HG03175 (cell line): ENCODE measurements at regions not wholly inside any gene's neighbourhood (a gene's known extent, or its start where the extent isn't known, plus 50 kb on each side); places are given as distances from the start of the nearest gene placed in this dataset.

Experiments used
- ATAC-seq: cut with Tn5 transposase; IDR thresholded peaks from one replicate; pipeline ENCODE4 v1.9.1; 2021; ENCODE audit warnings: mild to moderate bottlenecking, moderate library complexity; ENCODE audit not compliant: unreplicated experiment

DNA sequence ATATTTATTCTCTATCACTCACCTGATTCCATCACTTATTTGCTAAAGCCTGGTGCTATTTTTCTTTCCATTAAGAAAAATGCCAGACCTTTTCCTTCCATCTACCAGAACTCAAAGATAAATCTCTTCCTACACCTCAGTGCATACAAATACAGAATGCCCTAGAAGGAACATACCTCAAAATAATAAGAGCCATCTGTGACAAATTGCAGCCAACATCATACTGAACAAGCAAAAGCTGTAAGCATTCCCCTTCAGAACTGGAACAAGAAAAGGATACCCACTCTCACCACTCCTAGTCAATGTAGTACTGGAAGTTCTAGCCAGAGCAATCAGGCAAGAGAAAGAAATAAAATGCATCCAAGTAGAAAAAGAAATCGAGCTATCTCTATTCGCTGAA lies 315.9 kb upstream of the UBE2E3 start:
- ATAC-seq, result no peak

- no peak for ATAC-seq
Observed at GRCh38 chr2:180662941-180663471, 317.4 kb upstream of the UBE2E3 start.

DNA sequence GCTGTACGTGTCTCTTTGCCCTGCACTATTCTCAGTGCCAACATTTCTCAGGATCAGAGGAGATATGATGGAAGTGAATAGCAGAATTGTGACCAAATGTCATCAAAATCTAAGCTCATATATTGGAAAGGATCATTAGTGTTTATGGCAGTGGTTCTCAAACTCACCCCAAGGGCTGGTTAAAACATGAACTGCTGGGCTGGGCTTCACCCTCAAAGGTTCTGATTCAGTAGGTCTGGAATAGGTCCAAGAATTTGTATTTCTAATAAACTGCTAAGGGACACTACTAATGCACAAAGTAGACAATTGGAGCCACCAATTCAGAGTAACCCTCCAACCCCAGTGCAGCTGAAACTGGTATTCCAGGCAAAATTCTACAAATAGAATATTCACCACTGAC lies 317.9 kb upstream of the UBE2E3 start:
- no peak for ATAC-seq

GRCh38 chr2:180661686-180662030 lies 318.7 kb upstream of the UBE2E3 start:
- ATAC-seq, result no peak

- ATAC-seq, result no peak
Observed at GRCh38 chr2:180660881-180661685, 319.3 kb upstream of the UBE2E3 start.

DNA sequence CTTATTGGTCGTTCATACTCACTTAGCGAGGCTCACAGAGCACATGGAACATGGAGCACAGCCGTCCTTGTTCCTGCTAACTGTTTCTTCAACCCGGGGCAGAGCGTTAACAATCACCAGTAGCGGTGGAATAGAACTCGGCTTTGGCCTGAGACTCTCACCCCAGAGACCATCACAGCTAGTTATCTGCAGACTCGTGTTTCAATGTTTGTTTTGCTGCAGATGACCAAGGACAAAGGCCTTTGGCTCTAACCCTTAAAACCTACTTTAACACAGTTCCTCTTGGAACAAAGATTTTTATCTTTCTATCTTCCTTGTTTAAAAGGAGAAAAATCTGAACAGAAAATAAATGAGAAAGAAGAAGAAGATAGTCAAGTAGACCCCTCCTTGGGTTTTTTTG lies 320.2 kb upstream of the UBE2E3 start:
- ATAC-seq, result no peak

- no peak for ATAC-seq
Observed at GRCh38 chr2:180657054-180657453, 323.4 kb upstream of the UBE2E3 start.

DNA sequence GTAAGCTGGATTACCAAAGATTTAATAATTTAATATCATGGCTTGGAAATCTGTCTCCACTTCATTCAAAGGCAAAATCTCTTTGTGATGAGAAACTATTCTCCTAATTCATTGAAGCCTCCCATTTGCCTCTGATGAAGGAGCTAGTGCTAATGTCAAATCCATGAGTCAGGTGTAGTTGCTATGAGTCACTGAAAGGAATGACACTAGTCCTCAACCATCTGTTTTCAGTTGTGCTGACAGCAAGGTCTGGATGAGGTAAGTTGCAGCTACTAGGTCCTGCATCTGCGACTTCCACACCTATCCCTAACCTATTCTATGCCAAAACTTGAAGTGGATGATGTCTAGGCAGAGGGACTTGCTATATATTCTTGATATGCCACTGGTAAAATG lies 324.0 kb upstream of the UBE2E3 start:
- no peak for ATAC-seq

DNA sequence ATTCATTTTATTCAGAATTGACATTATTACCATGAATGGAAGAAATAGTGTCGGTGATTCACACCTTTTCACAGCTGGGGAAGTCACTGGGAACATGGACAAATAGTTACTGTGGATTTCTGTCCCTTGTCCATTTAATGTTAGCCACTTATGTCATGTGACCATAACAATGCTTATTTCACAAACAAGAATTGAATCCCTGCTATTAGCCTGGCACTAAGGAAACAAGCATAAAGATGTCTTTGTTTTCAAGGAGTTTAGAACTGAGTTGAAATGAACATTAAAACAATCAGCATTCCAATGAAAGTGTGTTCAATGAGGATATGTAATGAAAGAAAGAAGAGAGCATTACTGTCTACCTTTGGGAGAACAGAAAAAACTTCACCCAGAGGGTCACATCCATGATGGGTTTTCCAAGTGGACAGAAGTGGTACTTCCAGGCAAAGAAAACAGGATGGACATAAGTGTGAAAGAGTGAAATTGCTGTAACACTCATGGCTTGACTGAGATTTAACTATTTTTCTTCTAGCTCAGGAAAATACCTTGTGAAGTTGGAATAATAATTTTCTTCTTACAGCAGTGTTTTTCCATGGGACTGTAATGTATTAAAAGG lies 324.5 kb upstream of the UBE2E3 start:
- ATAC-seq, result no peak

GRCh38 chr2:180655393-180655792 lies 325.0 kb upstream of the UBE2E3 start:
- ATAC-seq, result no peak

DNA sequence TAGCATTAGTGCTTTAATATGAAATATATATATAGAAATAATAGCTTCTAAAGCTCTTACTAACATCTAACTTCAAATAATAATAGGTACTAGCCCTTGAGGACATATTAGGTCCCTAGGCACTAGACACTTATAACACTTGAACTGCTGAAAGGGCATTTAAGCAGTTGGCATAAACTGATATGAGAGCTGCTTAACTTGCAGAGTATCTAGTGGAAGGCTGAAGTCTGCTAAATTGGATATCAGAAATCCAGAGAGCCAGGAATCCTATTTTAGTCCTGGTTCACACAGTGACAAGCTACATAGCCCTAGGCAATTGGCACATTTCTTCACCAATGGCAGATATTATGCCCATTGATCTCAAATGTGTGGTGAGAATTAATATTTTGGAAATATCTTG lies 326.9 kb upstream of the UBE2E3 start:
- ATAC-seq, result no peak

DNA sequence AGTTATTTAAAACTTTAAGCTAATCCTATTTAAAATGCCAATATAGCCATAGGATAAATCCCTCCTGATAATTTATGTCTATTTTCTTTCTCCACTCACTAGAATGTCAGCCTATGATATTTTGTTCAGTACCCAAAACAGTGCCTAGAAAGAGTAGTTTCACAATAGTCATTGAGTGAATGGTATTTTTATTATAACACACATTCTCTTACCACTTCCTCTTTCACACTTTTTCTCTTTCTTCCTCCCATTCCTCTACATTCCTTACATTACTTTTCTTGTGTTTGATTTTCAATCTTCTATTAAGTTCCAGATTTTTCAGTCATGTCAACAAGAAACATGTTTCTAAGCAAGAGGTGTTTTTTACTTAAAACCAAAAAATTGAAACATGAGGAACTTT lies 327.6 kb upstream of the UBE2E3 start:
- ATAC-seq, result no peak

GRCh38 chr2:180651596-180651995 lies 328.8 kb upstream of the UBE2E3 start:
- no peak for ATAC-seq

DNA sequence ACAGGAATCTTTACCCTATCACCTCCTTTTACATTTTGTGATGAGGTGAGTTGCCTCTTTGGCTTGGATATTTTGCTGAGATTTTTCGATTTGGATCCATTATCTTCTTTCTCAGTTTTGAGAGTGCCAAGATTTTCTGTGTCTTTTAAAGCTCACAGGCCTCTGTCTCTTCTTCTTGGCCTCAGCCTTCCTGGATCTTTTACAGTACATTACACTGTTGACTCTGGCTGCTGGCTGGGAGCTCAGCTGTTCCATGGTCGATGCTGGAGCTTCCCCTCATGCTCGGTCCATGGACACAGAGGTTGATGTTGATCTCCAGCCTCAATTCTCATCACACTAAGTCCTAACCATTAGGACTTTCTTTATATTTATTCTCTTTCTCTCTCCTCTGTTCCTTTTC lies 332.8 kb upstream of the UBE2E3 start:
- ATAC-seq, result no peak

GRCh38 chr2:180647221-180647620 lies 333.2 kb upstream of the UBE2E3 start:
- ATAC-seq, result no peak

GRCh38 chr2:180646756-180647155 lies 333.6 kb upstream of the UBE2E3 start:
- no peak for ATAC-seq

DNA sequence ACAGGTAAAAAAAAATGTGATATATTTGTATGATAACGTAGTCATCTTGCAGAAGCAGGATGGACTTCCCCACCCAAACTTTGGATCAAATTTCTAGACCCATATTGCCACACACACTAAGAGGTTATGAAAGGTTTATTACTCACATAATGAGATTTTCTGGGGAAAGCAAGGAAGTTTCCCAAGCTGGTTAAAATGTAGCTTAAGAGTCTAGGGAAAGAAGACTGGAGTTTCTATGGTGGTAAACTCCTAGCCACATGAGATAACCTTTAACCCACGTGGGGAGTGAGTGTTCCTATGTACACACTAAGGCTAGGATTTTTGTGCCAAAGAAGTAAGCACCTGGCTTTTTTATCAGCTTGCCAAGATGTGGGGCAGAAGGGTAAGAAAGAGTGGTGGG lies 335.7 kb upstream of the UBE2E3 start:
- no peak for ATAC-seq

DNA sequence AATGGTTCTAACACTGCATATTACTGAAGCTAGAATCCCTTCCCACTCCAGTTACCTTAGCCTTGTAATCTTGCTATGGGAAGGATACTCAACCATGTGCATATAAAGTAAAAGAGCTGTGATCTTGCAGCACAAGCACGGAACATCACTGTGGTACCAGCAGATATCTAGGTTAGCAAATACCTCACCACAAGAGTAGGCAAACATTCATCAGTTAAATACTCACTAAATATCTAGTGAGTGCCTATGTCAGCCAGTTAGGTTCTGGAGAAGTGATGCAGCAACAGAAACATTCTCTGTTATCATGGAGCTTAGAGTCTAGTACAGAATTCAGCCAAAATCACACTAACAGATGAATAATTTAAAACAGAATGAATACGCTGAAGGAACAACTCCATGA lies 349.6 kb upstream of the UBE2E3 start:
- no peak for ATAC-seq

- ATAC-seq, result no peak
Observed at GRCh38 chr2:180625006-180625844, 355.2 kb upstream of the UBE2E3 start.

DNA sequence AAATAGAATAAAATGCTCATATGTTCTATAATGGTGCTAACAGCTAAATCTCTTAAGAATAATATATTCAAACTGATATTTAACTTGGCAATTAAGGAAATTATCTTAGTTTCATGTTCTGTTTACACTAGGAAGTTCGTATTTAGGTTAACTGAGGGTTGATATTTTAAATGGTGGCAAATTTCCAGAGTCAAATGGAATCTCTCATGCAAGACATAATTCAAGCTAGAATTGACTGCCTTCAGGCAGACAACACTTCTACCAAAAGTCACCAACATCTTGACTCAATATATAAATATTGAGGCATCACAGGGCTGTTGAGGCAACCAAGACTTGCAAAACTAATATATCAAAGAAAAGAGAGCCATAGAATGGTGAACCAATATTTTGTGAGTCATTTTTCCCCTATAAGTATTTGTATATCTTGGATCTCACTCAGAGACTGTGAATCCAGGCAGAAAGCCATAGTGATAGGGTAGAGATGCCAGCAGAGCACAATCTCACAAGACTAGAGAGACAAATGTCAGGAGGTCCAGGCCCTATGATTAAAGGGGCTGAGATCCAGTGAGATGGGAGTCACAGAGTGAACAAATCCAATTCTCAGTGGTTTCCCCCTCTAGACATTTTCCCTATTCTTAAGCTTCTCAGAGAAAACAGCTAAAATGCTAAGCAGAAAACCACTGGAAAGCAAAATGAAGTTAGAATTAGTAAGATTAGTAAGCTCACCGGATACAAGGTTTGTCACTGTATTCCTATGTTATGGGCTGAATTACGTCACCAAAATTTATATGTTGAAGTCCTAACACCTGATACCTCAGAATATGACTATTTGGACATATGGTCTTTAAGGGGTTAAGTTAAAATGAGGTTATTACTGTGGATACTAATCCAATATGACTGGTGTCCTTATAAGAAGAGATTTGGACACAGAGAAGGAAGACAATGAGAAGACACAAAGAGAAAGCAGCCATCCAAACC lies 358.2 kb upstream of the UBE2E3 start:
- no peak for ATAC-seq

DNA sequence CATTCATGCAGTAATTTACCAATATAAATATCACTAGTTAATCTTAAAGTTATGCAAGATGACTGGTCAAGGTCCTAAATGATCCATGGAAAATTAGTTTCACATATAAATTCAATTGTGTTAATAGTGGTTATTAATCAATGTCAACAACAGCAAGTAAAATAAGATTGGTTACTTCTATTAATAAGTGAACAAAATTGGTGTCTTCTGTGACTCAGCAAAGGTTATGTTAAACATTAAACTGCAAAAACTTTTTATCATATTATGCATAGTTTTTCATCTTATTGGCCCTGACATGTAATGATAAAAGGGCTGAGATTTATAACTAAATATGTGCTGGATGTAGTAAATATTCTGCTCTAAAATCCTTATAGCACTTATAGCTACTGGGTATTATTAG lies 359.0 kb upstream of the UBE2E3 start:
- no peak for ATAC-seq
